Progenitor cell of endocrine pancreas (in vitro differentiated cells): ENCODE measurements at regions not wholly inside any gene's neighbourhood (a gene's known extent, or its start where the extent isn't known, plus 50 kb on each side); places are given as distances from the start of the nearest gene placed in this dataset.

ENCODE experiments used
- DNase-seq: peaks from one replicate; pipeline ENCODE4 v3.0.0; 2021; ENCODE audit warnings: low spot score; ENCODE audit not compliant: unreplicated experiment
- H3K27ac Mint-ChIP-seq: 2 replicates; pipeline ENCODE4 v1.8.0; 2021; ENCODE audit warnings: mild to moderate bottlenecking, moderate library complexity, mixed read lengths
- H3K27me3 Mint-ChIP-seq: 2 replicates; pipeline ENCODE4 v1.8.0; 2021; ENCODE audit warnings: mixed read lengths
- H3K36me3 Mint-ChIP-seq: 2 replicates; pipeline ENCODE4 v1.8.0; 2022; ENCODE audit warnings: mixed read lengths; ENCODE audit not compliant: insufficient read depth
- H3K4me1 Mint-ChIP-seq: 2 replicates; pipeline ENCODE4 v1.8.0; 2021; ENCODE audit warnings: low read depth, mixed read lengths
- H3K4me3 Mint-ChIP-seq: 2 replicates; pipeline ENCODE4 v1.8.0; 2021; ENCODE audit warnings: low read depth, mild to moderate bottlenecking, moderate library complexity, mixed read lengths
- H3K9me3 Mint-ChIP-seq: 2 replicates; pipeline ENCODE4 v1.8.0; 2021; ENCODE audit warnings: low read depth, mixed read lengths
- CTCF ChIP-seq: fragments of 200-600 bp; sonication (generic); IDR thresholded peaks from one replicate; pipeline ENCODE4 v1.5.0; 2021; ENCODE audit warnings: antibody characterized with exemption, mild to moderate bottlenecking; ENCODE audit not compliant: unreplicated experiment

- Mint-ChIP-seq H3K36me3 (no peaks in the 10 kb centered on the region), H3K27ac (no peak overlapping the region), H3K27me3 (peaks cover 42% of the 10 kb centered on the region), H3K4me3 (no peak overlapping the region), H3K4me1 (no peaks in the 10 kb centered on the region), H3K9me3 (no peaks in the 10 kb centered on the region)
- DNase-seq = no peak
- TF ChIP-seq CTCF = no peak
Measured at GRCh38 chr10:131548176-131548575, 236.7 kb upstream of the TCERG1L start.

DNA sequence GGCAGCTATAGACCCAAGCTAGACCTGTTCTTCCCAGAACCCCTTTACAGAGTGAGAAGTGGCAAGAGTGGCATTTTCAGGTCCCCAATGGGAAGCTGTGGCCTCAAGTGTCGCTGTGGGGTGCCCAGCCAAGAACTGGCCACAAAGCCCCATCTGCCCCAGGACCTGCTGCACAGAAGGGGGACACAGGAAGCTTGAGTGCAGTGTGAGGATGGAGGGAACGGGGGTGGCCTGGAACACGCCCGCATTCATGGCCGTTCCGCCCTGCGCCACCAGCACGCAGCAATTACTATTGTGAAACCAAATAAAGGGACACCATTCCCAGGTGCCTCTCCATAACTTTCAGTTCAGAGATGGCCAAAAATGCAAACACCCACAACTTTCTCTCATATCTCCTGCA is 237.6 kb upstream of the TCERG1L start:
- peaks cover 35% of the 10 kb centered on the region for H3K27me3 Mint-ChIP-seq
- no peaks in the 10 kb centered on the region for H3K4me1 Mint-ChIP-seq
- no peak for TF ChIP-seq CTCF
- no peak overlapping the region for H3K4me3 Mint-ChIP-seq
- H3K9me3 Mint-ChIP-seq = no peaks in the 10 kb centered on the region
- H3K36me3 Mint-ChIP-seq = no peaks in the 10 kb centered on the region
- H3K27ac Mint-ChIP-seq = no peak overlapping the region
- no peak for DNase-seq

GRCh38 chr10:131553121-131553520 is 241.6 kb upstream of the TCERG1L start:
- Mint-ChIP-seq H3K36me3 (no peaks in the 10 kb centered on the region), H3K4me1 (no peaks in the 10 kb centered on the region), H3K27ac (no peak overlapping the region), H3K4me3 (no peak overlapping the region), H3K9me3 (no peaks in the 10 kb centered on the region), H3K27me3 (peaks cover 31% of the 10 kb centered on the region)
- TF ChIP-seq CTCF = no peak
- DNase-seq = no peak

- Mint-ChIP-seq H3K9me3 (no peaks in the 10 kb centered on the region), H3K36me3 (no peaks in the 10 kb centered on the region), H3K4me1 (no peaks in the 10 kb centered on the region), H3K4me3 (no peak overlapping the region), H3K27ac (no peak overlapping the region), H3K27me3 (peaks cover 29% of the 10 kb centered on the region)
- no peak for TF ChIP-seq CTCF
- no peak for DNase-seq
Measured at GRCh38 chr10:131553581-131553980, 242.1 kb upstream of the TCERG1L start.

DNA sequence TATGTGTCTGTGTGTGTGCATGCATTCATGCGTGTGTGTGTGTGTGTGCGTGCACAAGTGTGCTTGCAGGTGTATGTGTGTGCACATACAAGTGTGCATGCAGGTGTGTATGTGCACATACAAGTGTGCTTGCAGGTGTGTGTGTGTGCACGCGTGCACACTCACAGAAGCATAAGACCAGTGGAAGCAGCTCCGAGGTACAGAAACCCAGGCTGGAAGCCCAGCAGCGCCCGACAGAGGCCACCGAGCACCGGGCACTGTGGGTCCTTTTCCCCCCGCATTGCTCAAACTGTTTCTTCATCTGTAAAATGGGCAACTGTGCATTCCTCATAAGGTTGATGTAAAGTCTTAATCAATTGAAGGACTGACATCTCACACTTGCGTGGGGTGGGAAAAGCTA is 243.3 kb upstream of the TCERG1L start:
- no peak for TF ChIP-seq CTCF
- Mint-ChIP-seq H3K4me3 (no peak overlapping the region), H3K36me3 (no peaks in the 10 kb centered on the region), H3K4me1 (no peaks in the 10 kb centered on the region), H3K27me3 (peaks cover 28% of the 10 kb centered on the region), H3K9me3 (no peaks in the 10 kb centered on the region), H3K27ac (no peak overlapping the region)
- DNase-seq = no peak

DNA sequence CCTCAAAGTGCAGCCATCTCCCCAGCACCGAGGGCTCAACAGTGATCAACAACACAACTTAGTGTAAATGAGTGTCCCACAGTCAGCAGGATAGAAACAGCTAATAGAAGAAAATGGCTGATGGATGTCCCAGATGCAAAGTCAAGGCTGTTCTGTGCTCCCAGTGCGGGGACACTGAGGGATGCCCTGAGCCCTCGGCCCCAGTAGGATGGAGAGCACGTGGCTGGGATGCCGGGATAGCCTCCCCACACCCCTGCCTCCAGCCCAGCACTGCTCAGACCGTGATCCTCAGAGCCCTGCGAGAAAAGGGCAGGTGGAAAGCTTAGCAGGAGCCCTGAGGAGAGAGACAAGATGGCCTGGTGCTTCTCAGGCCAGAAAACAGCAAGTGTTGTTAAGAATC is 243.9 kb upstream of the TCERG1L start:
- no peak overlapping the region for H3K4me3 Mint-ChIP-seq
- no peak for DNase-seq

More for the DNA sequence above, 243.9 kb upstream of the TCERG1L start:
- no peak for TF ChIP-seq CTCF
- peaks cover 3% of the 10 kb centered on the region for H3K4me1 Mint-ChIP-seq
- no peak overlapping the region for H3K27ac Mint-ChIP-seq
- H3K9me3 Mint-ChIP-seq = no peaks in the 10 kb centered on the region
- peaks cover 28% of the 10 kb centered on the region for H3K27me3 Mint-ChIP-seq
- H3K36me3 Mint-ChIP-seq = no peaks in the 10 kb centered on the region
